Hematopoietic multipotent progenitor cell treated with erythropoietin and hydrocortisone succinate and interleukin-3 and kit ligand, for 4 days (in vitro differentiated cells): ENCODE measurements at regions not wholly inside any gene's neighbourhood (a gene's known extent, or its start where the extent isn't known, plus 50 kb on each side); places are given as distances from the start of the nearest gene placed in this dataset.
"Not testable (repeated sequence)": the region's sequence is repeated elsewhere in the genome, so short reads cannot be mapped to it uniquely, and the experiment has no call there.

Source experiments
- DNase-seq: peaks from one replicate; pipeline ENCODE4 v3.0.0-alpha.2; 2015

- DNase-seq = no peak
These were observed 148.7 kb downstream of the ADSS2 start for GRCh38 chr1:244302876-244303609.

GRCh38 chr1:244303610-244303969, 148.1 kb downstream of the ADSS2 start:
- no peak for DNase-seq

GRCh38 chr1:244304156-244304555, 147.6 kb downstream of the ADSS2 start:
- DNase-seq = no peak

GRCh38 chr1:244304656-244305055, 147.1 kb downstream of the ADSS2 start:
- no peak for DNase-seq

GRCh38 chr1:244305776-244306341, 145.8 kb downstream of the ADSS2 start:
- DNase-seq = no peak

- no peak for DNase-seq
These were observed 145.2 kb downstream of the ADSS2 start for GRCh38 chr1:244306544-244306943.

GRCh38 chr1:244309191-244309590, 142.5 kb downstream of the ADSS2 start:
- not testable (repeated sequence) for DNase-seq

GRCh38 chr1:244311784-244312532, 139.8 kb downstream of the ADSS2 start:
- DNase-seq = no peak

GRCh38 chr1:244313346-244313745, 138.4 kb downstream of the ADSS2 start:
- DNase-seq = no peak

- DNase-seq = no peak
These were observed 136.7 kb downstream of the ADSS2 start for GRCh38 chr1:244314921-244315559.

GRCh38 chr1:244315996-244316395, 135.7 kb downstream of the ADSS2 start:
- DNase-seq = no peak

GRCh38 chr1:244316407-244316806, 135.3 kb downstream of the ADSS2 start:
- no peak for DNase-seq

GRCh38 chr1:244316986-244317655, 134.6 kb downstream of the ADSS2 start:
- no peak for DNase-seq

- no peak for DNase-seq
These were observed 133.6 kb downstream of the ADSS2 start for GRCh38 chr1:244318078-244318477.

- peak; percentile 17 for DNase-seq
These were observed 133.2 kb downstream of the ADSS2 start for GRCh38 chr1:244318512-244318911.

GRCh38 chr1:244319283-244320132, 132.2 kb downstream of the ADSS2 start:
- peak; percentile 90 for DNase-seq

- DNase-seq = no peak
These were observed 129.5 kb downstream of the ADSS2 start for GRCh38 chr1:244322181-244322580.

- peak; percentile 86 for DNase-seq
These were observed 128.8 kb downstream of the ADSS2 start for GRCh38 chr1:244322791-244323521.

GRCh38 chr1:244324176-244324883, 127.4 kb downstream of the ADSS2 start:
- DNase-seq = no peak

GRCh38 chr1:244325056-244325758, 126.5 kb downstream of the ADSS2 start:
- peak; percentile 80 for DNase-seq
